HepG2 (cell line): ENCODE measurements at regions not wholly inside any gene's neighbourhood (a gene's known extent, or its start where the extent isn't known, plus 50 kb on each side); places are given as distances from the start of the nearest gene placed in this dataset.
A peak's percentile ranks its signal among the peaks of the same experiment; 100 is the strongest.

Experiments
- DPF2 ChIP-seq: sonication (generic); formaldehyde crosslinking; IDR thresholded peaks from 2 replicates; pipeline ENCODE4 v1.4.0; 2020; ENCODE audit warnings: mild to moderate bottlenecking, low read depth, missing genetic modification reagents, borderline replicate concordance
- HDAC2 ChIP-seq: sonication (generic); formaldehyde crosslinking; IDR thresholded peaks from 2 replicates; pipeline ENCODE4 v1.4.0; 2020; ENCODE audit warnings: missing genetic modification reagents
- HMG20A ChIP-seq: IDR thresholded peaks from 2 replicates; pipeline ENCODE4 v1.6.1; 2016; ENCODE audit warnings: borderline replicate concordance
- HMG20B ChIP-seq: conservative IDR thresholded peaks from 2 replicates; pipeline ENCODE4 v1.6.1; 2016; ENCODE audit warnings: missing genetic modification reagents, missing compliant biosample characterization
- HNF1A ChIP-seq, 2 experiments: sonication (generic) in 1 of 2; formaldehyde crosslinking in 1 of 2; IDR thresholded peaks; 2 replicates each; pipeline versions ENCODE4 v1.4.0 to v1.6.1; 2016 to 2020; ENCODE audit warnings: borderline replicate concordance in 1 of 2, low read depth in 1 of 2, mild to moderate bottlenecking in 1 of 2, missing genetic modification reagents in 1 of 2
- HNF1B ChIP-seq: sonication (generic); formaldehyde crosslinking; IDR thresholded peaks from 2 replicates; pipeline ENCODE4 v1.5.1; 2020; ENCODE audit warnings: mild to moderate bottlenecking, moderate library complexity, missing genetic modification reagents
- HNF4A ChIP-seq: sonication (generic); formaldehyde crosslinking; IDR thresholded peaks from 2 replicates; pipeline ENCODE4 v1.4.0; 2020; ENCODE audit warnings: missing genetic modification reagents
- ISL2 ChIP-seq: sonication (generic); formaldehyde crosslinking; IDR thresholded peaks from 2 replicates; pipeline ENCODE4 v1.5.0; 2020; ENCODE audit warnings: missing genetic modification reagents
- KDM1A ChIP-seq: IDR thresholded peaks from 2 replicates; pipeline ENCODE4 v1.6.1; 2016; ENCODE audit warnings: missing compliant biosample characterization
- KDM3A ChIP-seq: IDR thresholded peaks from 2 replicates; pipeline ENCODE4 v1.6.1; 2018; ENCODE audit warnings: low read depth, missing compliant biosample characterization
- KDM6A ChIP-seq: IDR thresholded peaks from 2 replicates; pipeline ENCODE4 v1.6.1; 2016; ENCODE audit warnings: low read depth
- ONECUT2 ChIP-seq: sonication (generic); formaldehyde crosslinking; IDR thresholded peaks from 2 replicates; pipeline ENCODE4 v1.4.0; 2020; ENCODE audit warnings: missing genetic modification reagents
- PAXIP1 ChIP-seq: sonication (generic); formaldehyde crosslinking; conservative IDR thresholded peaks from 2 replicates; pipeline ENCODE4 v1.4.0; 2020; ENCODE audit warnings: mild to moderate bottlenecking, missing genetic modification reagents, moderate library complexity
- PHF8 ChIP-seq: sonication (generic); formaldehyde crosslinking; IDR thresholded peaks from 2 replicates; pipeline ENCODE4 v1.5.0; 2020; ENCODE audit warnings: missing genetic modification reagents
- PITX1 ChIP-seq: sonication (generic); formaldehyde crosslinking; IDR thresholded peaks from 2 replicates; pipeline ENCODE4 v1.5.1; 2020; ENCODE audit warnings: mild to moderate bottlenecking, missing genetic modification reagents
- PPARG ChIP-seq: conservative IDR thresholded peaks from 2 replicates; pipeline ENCODE4 v1.6.1; 2016; ENCODE audit warnings: missing biosample characterization, missing genetic modification reagents
- RCOR2 ChIP-seq: IDR thresholded peaks from 2 replicates; pipeline ENCODE4 v1.6.1; 2016; ENCODE audit warnings: missing biosample characterization, missing genetic modification reagents
- SIX4 ChIP-seq: sonication (generic); formaldehyde crosslinking; IDR thresholded peaks from 2 replicates; pipeline ENCODE4 v1.4.0; 2020; ENCODE audit warnings: missing genetic modification reagents
- SOX13 ChIP-seq, 3 experiments: fragments of 450-650 bp in 1 of 3; sonication (generic) in 1 of 3; formaldehyde crosslinking in 1 of 3; IDR thresholded peaks in 2 of 3; conservative IDR thresholded peaks in 1 of 3; 2 replicates each; pipeline versions ENCODE4 v1.5.0 to v1.6.1; 2016 to 2020; ENCODE audit warnings: antibody characterized with exemption in 1 of 3, mild to moderate bottlenecking in 1 of 3, missing compliant biosample characterization in 1 of 3, missing genetic modification reagents in 1 of 3, moderate library complexity in 1 of 3
- SOX5 ChIP-seq: IDR thresholded peaks from 2 replicates; pipeline ENCODE4 v1.6.1; 2016; ENCODE audit warnings: borderline replicate concordance
- ZNF12 ChIP-seq: sonication (generic); formaldehyde crosslinking; IDR thresholded peaks from 2 replicates; pipeline ENCODE4 v1.5.0; 2020; ENCODE audit warnings: missing genetic modification reagents
- ZNF331 ChIP-seq: sonication (generic); formaldehyde crosslinking; IDR thresholded peaks from 2 replicates; pipeline ENCODE4 v1.4.0; 2020; ENCODE audit warnings: missing genetic modification reagents

- TF ChIP-seq PAXIP1 (CRISPR knock-in tag) (peak; percentile 66), ZNF12 (CRISPR knock-in tag) (0 out of 2 replicates have a peak, but pooled peaks have one; percentile 19), KDM6A (peak; percentile 56; the same call in 1 of the 2 replicates), HNF1A (IDR thresholded peaks at IDR 0.05; ENCODE audit: low read depth) (peak; percentile 84), HNF1A (CRISPR knock-in tag; IDR thresholded peaks at IDR 0.05; ENCODE audit: borderline replicate concordance) (peak; percentile 95), ZNF331 (CRISPR knock-in tag) (0 out of 2 replicates have a peak, but pooled peaks have one; percentile 63), PHF8 (CRISPR knock-in tag) (0 out of 2 replicates have a peak, but pooled peaks have one; percentile 19), SIX4 (CRISPR knock-in tag) (peak; percentile 81), ONECUT2 (0 out of 2 replicates have a peak, but pooled peaks have one; percentile 39), HNF1B (CRISPR knock-in tag) (peak; percentile 53; the same call in 1 of the 2 replicates), DPF2 (CRISPR knock-in tag) (peak; percentile 75), HMG20A (peak; percentile 71), RCOR2 (CRISPR knock-in tag) (peak; percentile 51; the same call in 1 of the 2 replicates), KDM1A (CRISPR knock-in tag) (peak; percentile 78; the same call in 1 of the 2 replicates), KDM3A (CRISPR knock-in tag) (0 out of 2 replicates have a peak, but pooled peaks have one; percentile 26), SOX5 (CRISPR knock-in tag) (peak; percentile 87), SOX13 (IDR thresholded peaks at IDR 0.05) (peak; percentile 62), SOX13 (CRISPR knock-in tag; conservative IDR thresholded peaks at IDR 0.05 in 1 of 2, IDR thresholded peaks at IDR 0.05 in 1 of 2) (peak in 1 of 2 experiments; percentile 92; a peak in 2 of 4 replicates), HNF4A (CRISPR knock-in tag) (peak; percentile 51; the same call in 1 of the 2 replicates), ISL2 (peak; percentile 79), PITX1 (CRISPR knock-in tag) (peak; percentile 100), HMG20B (0 out of 2 replicates have a peak, but pooled peaks have one; percentile 52), HDAC2 (CRISPR knock-in tag) (peak; percentile 60), PPARG (0 out of 2 replicates have a peak, but pooled peaks have one; percentile 31)
Observed at GRCh38 chr3:118540448-118540821, 494.2 kb downstream of the IGSF11 start (continued).
